K562 (cell line): ENCODE measurements at regions not wholly inside any gene's neighbourhood (a gene's known extent, or its start where the extent isn't known, plus 50 kb on each side); places are given as distances from the start of the nearest gene placed in this dataset.

ENCODE experiments used
- FOXK1 ChIP-seq: sonication (generic); formaldehyde crosslinking; IDR thresholded peaks from 2 replicates; pipeline ENCODE4 v1.8.0; 2022; ENCODE audit warnings: missing genetic modification reagents, mild to moderate bottlenecking, borderline replicate concordance
- POLR2A ChIP-seq: fragments of 450-650 bp; conservative IDR thresholded peaks from 2 replicates; pipeline ENCODE4 v1.6.1; 2016
- RFX5 ChIP-seq: IDR thresholded peaks from 2 replicates; pipeline ENCODE4 v1.6.1; 2011; ENCODE audit warnings: low read depth, mild to moderate bottlenecking, improper control_type of control experiment, low read length
- SMAD4 ChIP-seq: fragments of 250-450 bp; sonication (Bioruptor Pico); conservative IDR thresholded peaks from 2 replicates; pipeline ENCODE4 v1.8.0; 2021; ENCODE audit warnings: inconsistent platforms, mild to moderate bottlenecking, moderate library complexity
- STAT5A ChIP-seq: IDR thresholded peaks from 2 replicates; pipeline ENCODE4 v1.6.1; 2012; ENCODE audit warnings: low read length, inconsistent platforms, borderline replicate concordance
- XRCC5 ChIP-seq: fragments of 200-400 bp; formaldehyde crosslinking; IDR thresholded peaks from 2 replicates; pipeline ENCODE4 v1.6.1; 2017; ENCODE audit warnings: low read depth, mild to moderate bottlenecking, low read length
- TF ChIP-seq, protein P1 (sequence below): fragments of 250-450 bp; sonication (Bioruptor Pico); IDR thresholded peaks from 2 replicates; pipeline ENCODE4 v1.4.0; 2020; ENCODE audit warnings: mild to moderate bottlenecking
- TF ChIP-seq, protein P2 (sequence below), 3 experiments: IDR thresholded peaks in 2 of 3; conservative IDR thresholded peaks in 1 of 3; 2 replicates each; pipeline ENCODE4 v1.5.1; 2011 to 2012; ENCODE audit warnings: low read length in 3 of 3, mild to moderate bottlenecking in 3 of 3, control low read depth in 2 of 3, improper control_type of control experiment in 1 of 3, inconsistent platforms in 1 of 3, low read depth in 1 of 3, mixed read lengths in 1 of 3, moderate library complexity in 1 of 3; ENCODE audit not compliant: insufficient read depth in 2 of 3
- TF ChIP-seq, protein P3 (sequence below): fragments of 250-450 bp; sonication (Bioruptor Pico); IDR thresholded peaks from 2 replicates; pipeline ENCODE4 v1.8.0; 2022; ENCODE audit warnings: inconsistent platforms, mild to moderate bottlenecking, moderate library complexity, borderline replicate concordance

DNA sequence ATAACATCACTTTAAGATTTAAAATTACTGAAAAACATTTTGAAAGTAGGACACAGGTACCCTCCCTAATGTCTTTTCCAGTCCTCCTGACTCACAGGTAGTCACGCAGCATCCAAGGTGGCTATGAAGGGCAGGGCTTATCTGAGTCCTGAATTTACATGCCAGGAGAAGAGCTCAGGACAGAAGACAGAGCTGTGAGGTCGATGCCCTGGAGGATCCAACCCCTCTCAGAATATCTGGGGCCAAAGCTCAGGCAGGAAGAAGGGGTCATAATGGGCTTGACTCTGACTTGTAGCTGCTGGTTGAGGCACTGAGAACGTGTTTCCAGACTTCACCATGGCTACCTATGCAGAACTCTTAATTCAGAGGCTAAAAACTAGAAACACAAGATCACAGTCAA, 177.5 kb downstream of the AASDH start:
- no peak for TF ChIP-seq STAT5A
- no peak for TF ChIP-seq SMAD4
- TF ChIP-seq RFX5: no peak
- no peak for TF ChIP-seq POLR2A
- TF ChIP-seq, protein P1, sequence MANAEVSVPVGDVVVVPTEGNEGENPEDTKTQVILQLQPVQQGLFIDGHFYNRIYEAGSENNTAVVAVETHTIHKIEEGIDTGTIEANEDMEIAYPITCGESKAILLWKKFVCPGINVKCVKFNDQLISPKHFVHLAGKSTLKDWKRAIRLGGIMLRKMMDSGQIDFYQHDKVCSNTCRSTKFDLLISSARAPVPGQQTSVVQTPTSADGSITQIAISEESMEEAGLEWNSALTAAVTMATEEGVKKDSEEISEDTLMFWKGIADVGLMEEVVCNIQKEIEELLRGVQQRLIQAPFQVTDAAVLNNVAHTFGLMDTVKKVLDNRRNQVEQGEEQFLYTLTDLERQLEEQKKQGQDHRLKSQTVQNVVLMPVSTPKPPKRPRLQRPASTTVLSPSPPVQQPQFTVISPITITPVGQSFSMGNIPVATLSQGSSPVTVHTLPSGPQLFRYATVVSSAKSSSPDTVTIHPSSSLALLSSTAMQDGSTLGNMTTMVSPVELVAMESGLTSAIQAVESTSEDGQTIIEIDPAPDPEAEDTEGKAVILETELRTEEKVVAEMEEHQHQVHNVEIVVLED (CRISPR knock-in tag): no peak
- TF ChIP-seq FOXK1 (CRISPR knock-in tag): no peak
- TF ChIP-seq, protein P2, sequence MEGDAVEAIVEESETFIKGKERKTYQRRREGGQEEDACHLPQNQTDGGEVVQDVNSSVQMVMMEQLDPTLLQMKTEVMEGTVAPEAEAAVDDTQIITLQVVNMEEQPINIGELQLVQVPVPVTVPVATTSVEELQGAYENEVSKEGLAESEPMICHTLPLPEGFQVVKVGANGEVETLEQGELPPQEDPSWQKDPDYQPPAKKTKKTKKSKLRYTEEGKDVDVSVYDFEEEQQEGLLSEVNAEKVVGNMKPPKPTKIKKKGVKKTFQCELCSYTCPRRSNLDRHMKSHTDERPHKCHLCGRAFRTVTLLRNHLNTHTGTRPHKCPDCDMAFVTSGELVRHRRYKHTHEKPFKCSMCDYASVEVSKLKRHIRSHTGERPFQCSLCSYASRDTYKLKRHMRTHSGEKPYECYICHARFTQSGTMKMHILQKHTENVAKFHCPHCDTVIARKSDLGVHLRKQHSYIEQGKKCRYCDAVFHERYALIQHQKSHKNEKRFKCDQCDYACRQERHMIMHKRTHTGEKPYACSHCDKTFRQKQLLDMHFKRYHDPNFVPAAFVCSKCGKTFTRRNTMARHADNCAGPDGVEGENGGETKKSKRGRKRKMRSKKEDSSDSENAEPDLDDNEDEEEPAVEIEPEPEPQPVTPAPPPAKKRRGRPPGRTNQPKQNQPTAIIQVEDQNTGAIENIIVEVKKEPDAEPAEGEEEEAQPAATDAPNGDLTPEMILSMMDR (IDR thresholded peaks at IDR 0.05 in 2 of 3, conservative IDR thresholded peaks at IDR 0.05 in 1 of 3; ENCODE audit: insufficient read depth in 2 of 3, low read depth in 1 of 3, low read length in 3 of 3): no peak
- no peak for TF ChIP-seq XRCC5
- TF ChIP-seq, protein P3, sequence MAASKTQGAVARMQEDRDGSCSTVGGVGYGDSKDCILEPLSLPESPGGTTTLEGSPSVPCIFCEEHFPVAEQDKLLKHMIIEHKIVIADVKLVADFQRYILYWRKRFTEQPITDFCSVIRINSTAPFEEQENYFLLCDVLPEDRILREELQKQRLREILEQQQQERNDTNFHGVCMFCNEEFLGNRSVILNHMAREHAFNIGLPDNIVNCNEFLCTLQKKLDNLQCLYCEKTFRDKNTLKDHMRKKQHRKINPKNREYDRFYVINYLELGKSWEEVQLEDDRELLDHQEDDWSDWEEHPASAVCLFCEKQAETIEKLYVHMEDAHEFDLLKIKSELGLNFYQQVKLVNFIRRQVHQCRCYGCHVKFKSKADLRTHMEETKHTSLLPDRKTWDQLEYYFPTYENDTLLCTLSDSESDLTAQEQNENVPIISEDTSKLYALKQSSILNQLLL: no peak
